Neuronal stem cell (in vitro differentiated cells): ENCODE measurements at regions not wholly inside any gene's neighbourhood (a gene's known extent, or its start where the extent isn't known, plus 50 kb on each side); places are given as distances from the start of the nearest gene placed in this dataset.

Experiments used
- DNase-seq: peaks from one replicate; pipeline ENCODE4 v3.0.0-alpha.2; 2013; ENCODE audit warnings: low spot score
- H2AFZ ChIP-seq: one replicate; pipeline ENCODE4 v1.6.1; 2013; ENCODE audit warnings: mild to moderate bottlenecking, low read length, inconsistent platforms
- H2AK5ac ChIP-seq: 2 replicates; pipeline ENCODE4 v1.6.1; 2013; ENCODE audit warnings: low read depth, mild to moderate bottlenecking, inconsistent platforms, low read length, moderate library complexity, mixed read lengths
- H2BK120ac ChIP-seq: 2 replicates; pipeline ENCODE4 v1.6.1; 2013; ENCODE audit warnings: low read depth, mild to moderate bottlenecking, inconsistent platforms, low read length, moderate library complexity, mixed read lengths
- H2BK12ac ChIP-seq: one replicate; pipeline ENCODE4 v1.6.1; 2013; ENCODE audit warnings: low read length, inconsistent platforms
- H2BK15ac ChIP-seq: 2 replicates; pipeline ENCODE4 v1.6.1; 2013; ENCODE audit warnings: mild to moderate bottlenecking, low read length, inconsistent platforms, mixed read lengths
- H2BK5ac ChIP-seq: one replicate; pipeline ENCODE4 v1.6.1; 2013; ENCODE audit warnings: inconsistent platforms, mild to moderate bottlenecking, low read length, moderate library complexity
- H3K14ac ChIP-seq: one replicate; pipeline ENCODE4 v1.6.1; 2013; ENCODE audit warnings: low read length, inconsistent platforms
- H3K18ac ChIP-seq: 2 replicates; pipeline ENCODE4 v1.6.1; 2013; ENCODE audit warnings: low read length, inconsistent platforms
- H3K23ac ChIP-seq: 2 replicates; pipeline ENCODE4 v1.6.1; 2013; ENCODE audit warnings: low read depth, mild to moderate bottlenecking, mixed read lengths, low read length, inconsistent platforms; ENCODE audit not compliant: poor library complexity
- H3K27ac ChIP-seq: replicated peaks from 3 replicates; pipeline ENCODE4 v1.5.1; 2013; ENCODE audit warnings: low read length, inconsistent platforms
- H3K27me3 ChIP-seq, 3 experiments: 2 replicates each; pipeline ENCODE4 v1.6.1; 2013; ENCODE audit warnings: low read length in 3 of 3, mild to moderate bottlenecking in 2 of 3, inconsistent platforms in 1 of 3, low read depth in 1 of 3, mixed read lengths in 1 of 3, moderate library complexity in 1 of 3; ENCODE audit not compliant: control insufficient read depth in 3 of 3, insufficient read depth in 3 of 3
- H3K36me3 ChIP-seq, 2 donors: replicated peaks in 1 of 2; 2 replicates each; pipeline ENCODE4 v1.6.1; 2013; ENCODE audit warnings: low read length in 2 of 2; ENCODE audit not compliant: control insufficient read depth in 2 of 2, insufficient read depth in 2 of 2
- H3K4ac ChIP-seq: 2 replicates; pipeline ENCODE4 v1.6.1; 2013; ENCODE audit warnings: inconsistent platforms, mild to moderate bottlenecking, low read length, moderate library complexity
- H3K4me1 ChIP-seq, 2 donors: 1 replicate in 1 of 2; 2 replicates in 1 of 2; pipeline ENCODE4 v1.6.1; 2013; ENCODE audit warnings: low read length in 2 of 2, low read depth in 1 of 2; ENCODE audit not compliant: control insufficient read depth in 2 of 2, insufficient read depth in 1 of 2
- H3K4me2 ChIP-seq: one replicate; pipeline ENCODE4 v1.6.1; 2013; ENCODE audit warnings: mild to moderate bottlenecking, low read length, inconsistent platforms; ENCODE audit not compliant: insufficient read depth, poor library complexity, severe bottlenecking
- H3K4me3 ChIP-seq, 2 donors: 2 replicates each; pipeline ENCODE4 v1.5.1; 2013; ENCODE audit warnings: low read length in 2 of 2, mild to moderate bottlenecking in 2 of 2, inconsistent platforms in 1 of 2, moderate library complexity in 1 of 2
- H3K79me1 ChIP-seq: one replicate; pipeline ENCODE4 v1.6.1; 2013; ENCODE audit warnings: low read depth, mild to moderate bottlenecking, inconsistent platforms, low read length, moderate library complexity
- H3K9ac ChIP-seq: one replicate; pipeline ENCODE4 v1.6.1; 2013; ENCODE audit warnings: mild to moderate bottlenecking, low read depth, low read length, inconsistent platforms; ENCODE audit not compliant: poor library complexity
- H3K9me3 ChIP-seq, 2 donors: replicated peaks in 1 of 2; 2 replicates each; pipeline versions ENCODE3 to v1.6.1; 2013; ENCODE audit warnings: low read length in 2 of 2, mild to moderate bottlenecking in 2 of 2, inconsistent platforms in 1 of 2, low read depth in 1 of 2, mixed read lengths in 1 of 2, moderate library complexity in 1 of 2; ENCODE audit not compliant: control insufficient read depth in 2 of 2, insufficient read depth in 1 of 2
- H4K8ac ChIP-seq: one replicate; pipeline ENCODE4 v1.6.1; 2013; ENCODE audit warnings: low read depth, mild to moderate bottlenecking, inconsistent platforms, low read length, moderate library complexity
- H4K91ac ChIP-seq: one replicate; pipeline ENCODE4 v1.6.1; 2013; ENCODE audit warnings: low read length, low read depth, mild to moderate bottlenecking, inconsistent platforms; ENCODE audit not compliant: poor library complexity
- WGBS, 2 donors: extraction: QIAGEN DNeasy Blood & Tissue Kit; methylation state at CpG; one replicate each; pipeline ENCODE4 v1.1.7; 2013; ENCODE audit warnings: missing lambda C conversion rate in 2 of 2, mixed read lengths in 1 of 2; ENCODE audit not compliant: insufficient read length in 2 of 2, insufficient replicate concordance in 1 of 2; ENCODE audit errors: extremely low coverage in 2 of 2; 5-methylcytosine and 5-hydroxymethylcytosine counted together

GRCh38 chr12:131499160-131499863 is 211.6 kb upstream of the SFSWAP start:
- Histone ChIP-seq H3K27ac (no peak overlapping the region), H3K14ac (no peak overlapping the region), H3K4me1 (no peaks in the 10 kb centered on the region), H2BK5ac (no peak overlapping the region), H3K23ac (no peak overlapping the region), H2BK12ac (no peak overlapping the region), H3K79me1 (no peaks in the 10 kb centered on the region), H4K8ac (no peak overlapping the region), H2BK15ac (no peak overlapping the region), H3K4ac (no peak overlapping the region), H3K4me2 (no peak overlapping the region), H3K18ac (no peak overlapping the region), H2AFZ (no peak overlapping the region), H3K9me3 (no peaks in the 10 kb centered on the region), H3K36me3 (no peaks in the 10 kb centered on the region), H4K91ac (no peak overlapping the region), H3K27me3 (no peaks in the 10 kb centered on the region), H2AK5ac (no peak overlapping the region), H3K9ac (no peak overlapping the region), H2BK120ac (no peak overlapping the region), H3K4me3 (no peak overlapping the region)
- DNase-seq: no peak
- WGBS, 2 donors: no CpG with 5 or more reads among the region's 1 CpG

- Histone ChIP-seq H3K79me1 (no peaks in the 10 kb centered on the region), H2BK15ac (no peak overlapping the region), H3K4me3 (no peak overlapping the region), H4K91ac (no peak overlapping the region), H2AFZ (no peak overlapping the region), H2AK5ac (no peak overlapping the region), H2BK120ac (no peak overlapping the region), H3K9me3 (no peaks in the 10 kb centered on the region), H3K27ac (no peak overlapping the region), H3K4ac (no peak overlapping the region), H3K27me3 (no peaks in the 10 kb centered on the region), H2BK5ac (no peak overlapping the region), H3K14ac (no peak overlapping the region), H3K23ac (no peak overlapping the region), H2BK12ac (no peak overlapping the region), H3K9ac (no peak overlapping the region), H3K4me2 (no peak overlapping the region), H3K18ac (no peak overlapping the region), H3K4me1 (no peaks in the 10 kb centered on the region), H4K8ac (no peak overlapping the region), H3K36me3 (no peaks in the 10 kb centered on the region)
- no CpG with 5 or more reads among the region's 1 CpG for WGBS, 2 donors
- DNase-seq: no peak
Measured at GRCh38 chr12:131499864-131500190, 211.1 kb upstream of the SFSWAP start.

- Histone ChIP-seq H3K79me1 (no peaks in the 10 kb centered on the region), H3K27ac (no peak overlapping the region), H3K27me3 (no peaks in the 10 kb centered on the region), H3K4ac (no peak overlapping the region), H3K23ac (no peak overlapping the region), H2BK12ac (no peak overlapping the region), H3K18ac (no peak overlapping the region), H3K9ac (no peak overlapping the region), H3K4me3 (no peak overlapping the region), H3K36me3 (no peaks in the 10 kb centered on the region), H2BK15ac (no peak overlapping the region), H2AFZ (no peak overlapping the region), H3K4me1 (no peaks in the 10 kb centered on the region), H2AK5ac (no peak overlapping the region), H3K14ac (no peak overlapping the region), H2BK5ac (no peak overlapping the region), H4K91ac (no peak overlapping the region), H3K4me2 (no peak overlapping the region), H4K8ac (no peak overlapping the region), H2BK120ac (no peak overlapping the region), H3K9me3 (no peaks in the 10 kb centered on the region)
- DNase-seq: no peak
- no CpG with 5 or more reads among the region's 10 CpGs for WGBS, 2 donors
Measured at GRCh38 chr12:131500564-131500963, 210.3 kb upstream of the SFSWAP start.

GRCh38 chr12:131505561-131505960 is 205.3 kb upstream of the SFSWAP start:
- Histone ChIP-seq H3K36me3 (no peaks in the 10 kb centered on the region), H3K4me1 (peaks cover 0 to 2% of the 10 kb centered on the region in 2 donors), H3K4me3 (no peak overlapping the region), H3K18ac (peak overlapping the region; percentile 15), H3K14ac (no peak overlapping the region), H4K91ac (no peak overlapping the region), H2BK120ac (no peak overlapping the region), H2BK15ac (no peak overlapping the region), H3K27me3 (no peaks in the 10 kb centered on the region), H3K4ac (no peak overlapping the region), H2BK12ac (no peak overlapping the region), H3K9me3 (no peaks in the 10 kb centered on the region), H2BK5ac (no peak overlapping the region), H4K8ac (no peak overlapping the region), H3K27ac (no peak overlapping the region), H2AK5ac (no peak overlapping the region), H3K23ac (peak overlapping the region; percentile 47), H3K79me1 (no peaks in the 10 kb centered on the region), H3K4me2 (no peak overlapping the region), H3K9ac (no peak overlapping the region), H2AFZ (peak overlapping the region; percentile 58)
- no peak for DNase-seq
- no CpG with 5 or more reads among the region's 9 CpGs for WGBS, 2 donors
